SJCRH30 (cell line): ENCODE measurements at regions not wholly inside any gene's neighbourhood (a gene's known extent, or its start where the extent isn't known, plus 50 kb on each side); places are given as distances from the start of the nearest gene placed in this dataset.

Source experiments
- DNase-seq, 2 experiments: peaks; one replicate each; pipeline ENCODE4 v3.0.0-alpha.2; 2015 to 2020
- H3K27ac ChIP-seq: fragments of 250-450 bp; sonication (Bioruptor Pico); 2 replicates; pipeline ENCODE4 v1.5.1; 2020; ENCODE audit warnings: mild to moderate bottlenecking, moderate library complexity
- H3K27me3 ChIP-seq: fragments of 250-450 bp; sonication (Bioruptor Pico); 2 replicates; pipeline ENCODE4 v1.5.1; 2020; ENCODE audit warnings: mild to moderate bottlenecking, moderate library complexity
- H3K36me3 ChIP-seq: fragments of 250-450 bp; sonication (Bioruptor Pico); 2 replicates; pipeline ENCODE4 v1.5.1; 2020; ENCODE audit warnings: mild to moderate bottlenecking, moderate library complexity
- H3K4me1 ChIP-seq: fragments of 250-450 bp; sonication (Bioruptor Pico); 2 replicates; pipeline ENCODE4 v1.5.1; 2020; ENCODE audit warnings: mild to moderate bottlenecking, moderate library complexity
- H3K4me3 ChIP-seq: fragments of 250-450 bp; sonication (Bioruptor Pico); 2 replicates; pipeline ENCODE4 v1.5.1; 2020; ENCODE audit warnings: mild to moderate bottlenecking, moderate library complexity
- H3K9me3 ChIP-seq: fragments of 250-450 bp; sonication (Bioruptor Pico); replicated peaks from 2 replicates; pipeline ENCODE4 v1.5.1; 2020; ENCODE audit warnings: mild to moderate bottlenecking, moderate library complexity

DNA sequence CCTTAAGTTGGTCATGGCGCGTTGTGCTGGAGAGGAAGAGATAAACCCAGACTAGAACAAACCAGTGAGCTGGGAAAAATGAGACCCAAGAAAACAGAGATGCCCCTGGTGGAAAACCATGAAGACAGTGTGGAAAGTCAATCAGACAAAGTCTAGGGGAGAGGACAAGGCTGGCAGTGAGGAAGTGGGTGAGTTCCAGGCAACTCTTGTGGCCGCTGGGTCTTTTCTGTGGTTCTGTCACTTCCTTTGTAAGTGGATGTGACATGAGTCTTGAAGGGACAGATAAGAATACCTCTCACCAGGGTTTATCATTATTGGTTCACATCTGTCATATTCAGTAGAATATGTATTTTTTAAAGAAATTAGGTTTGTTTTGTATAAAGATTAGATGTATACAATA lies 738.4 kb downstream of the DHX35 start:
- H3K36me3 ChIP-seq, result no peaks in the 10 kb centered on the region
- no peaks in the 10 kb centered on the region for H3K9me3 ChIP-seq
- H3K27me3 ChIP-seq, result no peaks in the 10 kb centered on the region; the same call in 1 of the 2 replicates
- no peaks in the 10 kb centered on the region for H3K4me1 ChIP-seq
- no peak overlapping the region for H3K4me3 ChIP-seq
- H3K27ac ChIP-seq, result no peak overlapping the region
- DNase-seq, result no peak

DNA sequence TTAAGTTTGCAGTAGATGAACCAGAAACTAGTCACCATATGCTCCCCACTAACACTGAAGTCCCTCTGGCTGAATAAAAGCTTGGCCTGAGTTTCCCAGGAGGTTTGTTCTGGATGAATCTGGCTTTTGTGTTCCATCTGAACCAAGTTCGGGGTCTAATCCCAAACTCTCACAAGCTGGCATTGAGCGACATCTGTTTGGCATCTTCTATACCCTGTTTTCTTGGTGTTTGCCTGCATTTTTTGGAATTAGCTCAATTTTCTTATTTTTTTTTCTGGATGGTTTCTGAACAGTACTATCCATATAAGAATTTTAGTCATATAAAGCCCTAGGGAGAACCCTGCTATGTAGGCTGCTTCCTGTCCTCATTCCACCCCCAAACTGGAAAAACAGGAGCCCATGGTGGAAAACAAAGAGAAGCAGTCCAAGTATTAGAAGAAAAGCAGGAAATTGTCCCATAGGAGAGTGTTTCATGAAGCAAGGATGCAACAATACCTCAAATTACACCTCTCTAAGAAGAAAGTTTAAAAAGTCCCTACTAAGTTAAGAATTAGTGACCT lies 737.1 kb downstream of the DHX35 start:
- H3K4me1 ChIP-seq, result no peaks in the 10 kb centered on the region

DNA sequence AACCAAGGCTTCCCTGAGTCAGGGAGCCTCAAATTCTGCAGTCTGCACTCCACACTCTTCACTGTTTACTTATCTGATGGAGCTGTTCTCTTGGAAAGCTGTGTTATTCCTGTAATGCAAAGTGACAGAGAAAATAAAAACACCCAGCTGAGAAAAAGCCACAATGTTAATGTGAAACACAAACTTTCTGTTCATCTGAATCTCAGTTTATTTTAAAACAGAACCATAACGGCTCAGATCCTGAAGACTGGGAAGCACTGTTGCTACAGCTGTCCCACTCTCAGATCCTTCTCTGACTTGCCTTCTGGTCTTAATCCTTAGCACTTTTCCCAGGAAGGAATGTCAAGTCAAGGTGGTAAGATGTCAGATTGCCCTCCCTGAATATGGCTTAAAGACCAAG lies 736.6 kb downstream of the DHX35 start:
- H3K4me1 ChIP-seq, result no peaks in the 10 kb centered on the region
- peak; percentile 14 to 43 for DNase-seq
- H3K27me3 ChIP-seq, result no peaks in the 10 kb centered on the region; the same call in 1 of the 2 replicates
- H3K4me3 ChIP-seq, result no peak overlapping the region
- no peak overlapping the region for H3K27ac ChIP-seq
- no peaks in the 10 kb centered on the region for H3K9me3 ChIP-seq
- no peaks in the 10 kb centered on the region for H3K36me3 ChIP-seq

More for the DNA sequence above, 737.1 kb downstream of the DHX35 start:
- H3K9me3 ChIP-seq, result no peaks in the 10 kb centered on the region
- H3K27me3 ChIP-seq, result no peaks in the 10 kb centered on the region; the same call in 1 of the 2 replicates
- no peak overlapping the region for H3K27ac ChIP-seq
- H3K36me3 ChIP-seq, result no peaks in the 10 kb centered on the region
- no peak for DNase-seq
- no peak overlapping the region for H3K4me3 ChIP-seq

DNA sequence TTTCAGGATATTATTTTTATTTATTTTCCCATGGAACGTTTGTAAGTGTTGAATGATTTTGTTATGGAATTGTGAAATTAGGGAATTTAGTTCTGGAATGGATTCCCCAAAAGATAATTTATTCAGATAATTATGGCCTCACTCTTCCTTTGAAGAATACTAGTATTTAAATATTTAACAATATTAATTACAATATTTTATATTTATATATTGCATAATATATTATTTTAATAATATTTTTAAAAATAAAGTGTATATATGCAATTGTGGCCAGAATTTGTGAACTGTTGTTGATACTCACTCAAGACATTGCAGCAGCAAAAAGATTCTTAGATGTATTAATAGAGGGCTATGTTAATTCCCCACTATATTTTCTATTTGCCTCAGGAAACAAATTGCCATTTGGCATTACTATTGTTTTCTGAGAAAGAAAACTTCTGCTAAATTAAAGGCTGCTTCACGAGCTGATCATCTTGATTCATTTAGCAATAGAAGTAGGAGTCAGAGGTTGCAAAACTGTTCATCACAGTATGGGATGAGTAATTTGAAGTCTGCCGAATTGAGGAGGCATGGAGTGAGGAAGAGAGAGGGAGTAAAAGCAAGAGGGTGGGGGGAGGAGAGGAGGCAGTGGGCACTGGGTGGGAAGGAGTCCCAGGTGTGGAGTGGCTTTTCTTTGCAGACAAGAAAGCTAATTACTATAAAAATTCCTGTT lies 729.2 kb downstream of the DHX35 start:
- Histone ChIP-seq H3K36me3 (no peaks in the 10 kb centered on the region), H3K4me3 (no peak overlapping the region), H3K9me3 (no peaks in the 10 kb centered on the region), H3K27ac (no peak overlapping the region), H3K4me1 (no peaks in the 10 kb centered on the region), H3K27me3 (no peaks in the 10 kb centered on the region)
- no peak for DNase-seq

DNA sequence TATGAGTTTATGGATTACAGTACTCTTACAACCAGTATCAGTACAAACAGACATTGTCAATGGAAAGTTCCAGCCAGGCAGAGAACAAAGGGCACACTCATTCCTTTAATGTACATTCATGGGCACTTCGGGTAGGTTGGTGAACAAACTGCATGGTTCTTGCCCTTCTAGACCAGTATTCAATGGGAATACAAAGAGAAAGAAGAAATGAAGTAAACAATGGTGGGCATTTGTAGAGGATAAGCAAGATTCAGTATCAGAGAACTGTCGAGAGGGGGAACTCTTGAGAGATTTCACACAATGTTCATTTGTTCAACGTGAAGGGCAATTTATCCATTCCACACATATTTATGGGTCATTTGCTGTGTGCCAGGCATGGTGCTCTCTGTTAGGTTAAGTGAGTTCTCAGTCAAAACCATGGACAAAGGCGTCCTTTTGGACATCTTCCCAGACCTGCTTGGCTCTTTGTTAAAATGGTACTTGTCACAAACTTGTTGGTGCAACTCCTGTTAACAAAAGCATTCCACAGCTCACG lies 714.8 kb downstream of the DHX35 start:
- Histone ChIP-seq H3K27me3 (peaks cover 3% of the 10 kb centered on the region; the same call in 1 of the 2 replicates), H3K36me3 (no peaks in the 10 kb centered on the region), H3K27ac (no peak overlapping the region), H3K4me3 (no peak overlapping the region), H3K4me1 (no peaks in the 10 kb centered on the region), H3K9me3 (no peaks in the 10 kb centered on the region)
- DNase-seq, result peak in 1 of 2 experiments; percentile 55

DNA sequence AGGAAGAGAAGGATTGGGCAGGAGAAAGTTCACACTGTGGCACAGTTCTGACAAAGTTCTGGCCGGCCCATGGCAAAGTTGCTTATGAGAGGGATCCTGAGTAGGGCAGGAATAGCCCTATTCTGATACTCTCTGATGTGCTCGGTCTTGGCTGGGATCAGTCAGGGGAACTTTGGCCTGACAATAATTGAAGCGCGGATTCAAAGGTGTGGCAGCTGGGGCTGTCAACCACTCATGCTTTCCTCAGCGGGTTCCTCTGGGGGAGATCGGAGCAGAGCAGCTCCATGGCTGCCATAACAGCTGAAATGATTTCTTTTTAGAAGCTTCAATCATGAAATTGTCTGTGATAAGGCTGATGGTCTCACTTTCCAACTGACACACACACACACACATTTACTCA lies 714.1 kb downstream of the DHX35 start:
- H3K27ac ChIP-seq, result no peak overlapping the region
- H3K4me1 ChIP-seq, result no peaks in the 10 kb centered on the region
- peaks cover 3% of the 10 kb centered on the region; the same call in 1 of the 2 replicates for H3K27me3 ChIP-seq
- no peak overlapping the region for H3K4me3 ChIP-seq
- no peak for DNase-seq
- no peaks in the 10 kb centered on the region for H3K36me3 ChIP-seq
- no peaks in the 10 kb centered on the region for H3K9me3 ChIP-seq

DNA sequence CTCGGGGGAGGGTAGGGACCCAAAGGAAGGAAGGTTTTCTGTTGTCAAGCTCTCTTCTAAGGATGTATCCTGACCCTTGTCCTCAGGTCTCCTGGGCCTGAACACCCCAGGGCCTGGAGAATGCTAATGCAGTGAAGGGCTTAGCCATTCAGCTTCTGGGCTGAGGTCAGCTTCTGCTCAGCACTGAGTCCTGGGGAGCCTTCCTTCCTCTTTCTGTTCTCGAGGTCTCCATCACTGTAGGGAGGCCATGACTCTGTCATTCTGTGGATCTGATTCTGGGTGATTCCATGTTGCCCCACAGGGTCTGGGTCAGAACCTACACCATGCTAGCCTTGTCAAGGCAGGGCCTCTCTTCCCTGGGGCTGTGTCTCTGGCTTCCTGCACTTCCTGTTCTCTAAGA lies 712.7 kb downstream of the DHX35 start:
- Histone ChIP-seq H3K27ac (no peak overlapping the region), H3K9me3 (no peaks in the 10 kb centered on the region)
- DNase-seq, result no peak

DNA sequence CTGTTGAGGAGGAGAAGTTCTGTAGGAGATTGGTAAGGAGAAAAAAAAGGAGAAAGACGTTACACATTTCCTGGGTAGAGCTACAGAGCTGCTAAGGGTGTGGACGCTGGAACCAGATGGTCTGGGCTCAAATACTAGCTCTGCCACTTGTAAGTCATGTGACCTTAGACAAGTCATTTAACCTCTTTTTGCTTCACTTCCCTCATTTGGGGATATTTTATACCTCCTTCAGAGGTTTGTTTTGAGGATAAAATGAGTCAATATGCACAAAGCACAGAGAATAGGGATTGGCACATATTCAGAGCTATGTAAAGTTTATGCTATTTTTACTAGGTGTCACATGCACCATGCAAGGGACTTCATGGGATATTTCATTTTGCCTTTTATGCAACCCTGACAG lies 708.8 kb downstream of the DHX35 start:
- no peaks in the 10 kb centered on the region; the same call in 1 of the 2 replicates for H3K9me3 ChIP-seq
- H3K27ac ChIP-seq, result no peak overlapping the region
- H3K4me3 ChIP-seq, result no peak overlapping the region
- peaks cover 5% of the 10 kb centered on the region; the same call in 1 of the 2 replicates for H3K27me3 ChIP-seq
- H3K36me3 ChIP-seq, result no peaks in the 10 kb centered on the region
- no peaks in the 10 kb centered on the region for H3K4me1 ChIP-seq
- DNase-seq, result no peak

More for the DNA sequence above, 712.7 kb downstream of the DHX35 start:
- Histone ChIP-seq H3K4me3 (no peak overlapping the region), H3K4me1 (no peaks in the 10 kb centered on the region), H3K27me3 (peaks cover 3% of the 10 kb centered on the region; the same call in 1 of the 2 replicates), H3K36me3 (no peaks in the 10 kb centered on the region)

DNA sequence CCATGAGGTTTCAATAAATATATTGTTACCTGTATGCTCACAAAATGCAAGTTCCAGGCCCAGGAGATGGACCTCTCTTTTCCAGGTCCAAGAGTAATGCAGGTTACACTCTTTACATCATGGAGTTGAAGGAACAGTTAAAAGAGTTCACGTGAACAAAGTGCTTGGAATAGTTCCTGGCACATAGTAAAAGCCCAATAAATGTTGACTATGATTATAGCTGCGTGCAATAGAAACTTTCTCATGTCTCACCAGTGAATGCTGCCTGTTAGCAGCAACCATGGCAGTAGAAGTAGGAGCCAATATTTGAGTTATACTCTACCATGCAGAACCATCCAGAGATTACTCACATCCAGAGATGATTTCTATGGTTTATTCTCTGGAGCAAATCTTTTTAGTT lies 707.5 kb downstream of the DHX35 start:
- Histone ChIP-seq H3K9me3 (no peaks in the 10 kb centered on the region; the same call in 1 of the 2 replicates), H3K36me3 (no peaks in the 10 kb centered on the region), H3K4me3 (no peak overlapping the region), H3K27me3 (peaks cover 10% of the 10 kb centered on the region; the same call in 1 of the 2 replicates), H3K27ac (no peak overlapping the region), H3K4me1 (no peaks in the 10 kb centered on the region)
- no peak for DNase-seq

DNA sequence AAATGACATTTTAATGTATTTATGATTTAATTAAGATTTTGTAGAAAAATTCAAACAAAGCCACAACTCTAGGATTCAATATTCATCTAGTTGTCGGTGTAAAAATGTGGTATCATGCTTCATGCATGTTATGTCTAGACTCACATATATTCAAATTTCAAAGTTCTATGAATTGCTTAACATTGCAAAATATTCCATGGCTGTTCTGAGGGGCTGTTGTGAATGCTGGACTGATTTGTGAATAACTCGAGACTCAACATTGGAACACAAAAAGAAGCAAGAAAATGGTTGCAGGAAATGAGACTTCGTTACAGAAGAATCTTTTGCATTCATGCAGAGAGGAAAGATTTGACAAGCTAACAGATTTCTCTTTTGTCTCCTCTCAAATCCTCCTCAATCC lies 705.9 kb downstream of the DHX35 start:
- DNase-seq, result no peak
- Histone ChIP-seq H3K9me3 (no peaks in the 10 kb centered on the region; the same call in 1 of the 2 replicates), H3K27me3 (0 out of 2 replicates have a peak, but pooled peaks cover 10% of the 10 kb centered on the region), H3K4me1 (no peaks in the 10 kb centered on the region), H3K27ac (no peak overlapping the region), H3K36me3 (no peaks in the 10 kb centered on the region), H3K4me3 (no peak overlapping the region)

DNA sequence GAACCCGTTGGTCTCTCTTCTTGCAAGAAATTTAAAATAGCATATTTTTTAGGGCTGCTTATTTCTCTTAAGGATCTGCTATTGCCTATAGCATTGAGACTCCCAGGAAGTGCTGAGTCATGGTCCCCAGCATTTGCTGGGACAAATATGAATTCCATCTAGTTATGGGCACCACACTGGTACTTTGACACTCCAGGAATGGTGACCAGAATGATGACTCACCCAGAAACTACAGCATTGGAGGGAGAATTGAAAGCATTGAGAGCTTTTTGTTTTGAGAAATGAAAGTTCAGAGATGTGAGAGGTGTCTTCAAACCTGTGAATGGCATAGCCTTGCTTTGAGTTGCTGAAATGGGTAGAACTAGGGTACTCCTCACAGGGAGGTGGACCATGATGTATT lies 699.7 kb downstream of the DHX35 start:
- Histone ChIP-seq H3K36me3 (no peaks in the 10 kb centered on the region), H3K4me3 (no peak overlapping the region), H3K27me3 (peaks cover 5% of the 10 kb centered on the region; the same call in 1 of the 2 replicates), H3K4me1 (no peaks in the 10 kb centered on the region), H3K27ac (no peak overlapping the region), H3K9me3 (no peaks in the 10 kb centered on the region)
- DNase-seq, result peak in 1 of 2 experiments; percentile 11

DNA sequence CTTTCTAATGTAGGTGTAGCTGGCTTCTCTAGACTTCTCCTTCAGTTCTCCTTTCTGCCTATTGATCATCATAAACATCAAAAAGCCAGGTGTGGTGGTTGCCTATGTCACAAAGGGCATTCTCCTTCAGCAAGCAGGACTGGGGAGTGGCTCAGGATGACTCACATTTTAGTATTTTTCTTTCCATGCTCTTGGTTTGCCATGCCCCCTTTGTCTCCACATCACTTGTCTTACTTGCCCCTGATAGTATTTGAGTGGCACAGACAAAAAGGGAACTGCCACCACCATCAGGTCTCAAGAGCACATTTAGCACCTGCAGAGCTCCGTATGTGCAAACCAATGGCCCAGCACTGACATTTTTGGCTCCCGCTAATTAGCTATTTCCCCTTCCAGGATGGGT lies 698.8 kb downstream of the DHX35 start:
- H3K27me3 ChIP-seq, result peaks cover 5% of the 10 kb centered on the region
- no peak overlapping the region for H3K27ac ChIP-seq
- no peaks in the 10 kb centered on the region for H3K4me1 ChIP-seq
- no peaks in the 10 kb centered on the region for H3K36me3 ChIP-seq
- H3K9me3 ChIP-seq, result no peaks in the 10 kb centered on the region
- H3K4me3 ChIP-seq, result no peak overlapping the region
- no peak for DNase-seq

DNA sequence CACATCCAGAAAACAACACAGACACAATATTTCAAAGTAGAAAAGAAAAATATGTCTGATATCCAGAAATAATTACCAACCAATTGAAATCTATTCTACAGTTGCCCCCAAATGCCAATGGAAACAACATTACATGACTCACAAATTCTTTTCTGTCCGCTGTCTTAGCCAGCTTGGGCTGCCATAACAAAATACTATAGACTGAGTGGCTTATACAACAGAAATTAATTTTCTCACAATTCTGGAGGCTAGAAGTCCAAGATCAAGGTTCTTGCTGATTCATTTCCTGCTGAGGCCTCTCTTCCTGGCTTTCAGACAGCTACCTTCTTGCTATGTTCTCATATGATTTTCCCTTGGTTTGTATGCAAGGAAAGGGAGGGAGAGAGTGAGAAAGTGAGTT lies 698.1 kb downstream of the DHX35 start:
- Histone ChIP-seq H3K27ac (no peak overlapping the region), H3K36me3 (no peaks in the 10 kb centered on the region), H3K4me1 (no peaks in the 10 kb centered on the region), H3K4me3 (no peak overlapping the region), H3K27me3 (peaks cover 1% of the 10 kb centered on the region), H3K9me3 (no peaks in the 10 kb centered on the region)
- no peak for DNase-seq

DNA sequence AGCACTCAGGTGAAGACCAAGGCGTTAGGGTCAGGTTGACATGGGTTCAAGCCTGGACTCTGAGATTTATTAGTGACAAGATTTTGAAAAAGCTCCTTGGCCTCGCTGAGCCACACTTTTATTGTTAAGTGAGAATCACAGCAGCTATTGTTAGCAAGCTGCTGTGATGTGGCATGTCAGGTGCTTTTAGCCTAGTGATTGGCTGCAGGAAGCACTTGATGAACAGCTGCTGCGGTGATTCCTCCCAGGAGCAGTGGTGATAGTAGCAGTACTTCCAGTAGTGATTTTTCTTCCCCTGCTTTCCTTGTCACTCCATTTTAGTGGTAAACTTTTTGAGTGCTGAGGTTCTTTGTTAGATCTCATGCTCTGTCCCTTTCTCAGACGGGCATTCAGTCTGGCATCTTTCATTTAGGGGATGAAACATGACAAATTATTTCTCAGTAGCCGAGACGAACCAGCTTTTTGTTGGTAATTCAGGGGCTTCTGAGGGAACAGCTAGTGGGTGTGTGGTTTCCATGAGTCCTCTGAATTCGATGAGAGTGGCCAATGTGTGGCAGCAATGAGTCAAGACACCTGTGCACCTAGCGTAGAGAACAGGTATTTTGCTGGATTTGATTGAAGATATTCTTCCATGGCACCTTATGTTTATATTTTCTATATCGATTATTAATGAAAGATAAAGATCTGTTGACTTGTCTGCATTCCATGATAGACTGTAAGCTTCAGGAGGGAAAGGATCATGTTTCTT lies 696.7 kb downstream of the DHX35 start:
- H3K36me3 ChIP-seq, result no peaks in the 10 kb centered on the region
- H3K27me3 ChIP-seq, result peaks cover 6% of the 10 kb centered on the region
- no peak overlapping the region for H3K4me3 ChIP-seq
- no peak overlapping the region for H3K27ac ChIP-seq
- H3K4me1 ChIP-seq, result no peaks in the 10 kb centered on the region
- no peaks in the 10 kb centered on the region for H3K9me3 ChIP-seq
- peak in 1 of 2 experiments; percentile 26 for DNase-seq

DNA sequence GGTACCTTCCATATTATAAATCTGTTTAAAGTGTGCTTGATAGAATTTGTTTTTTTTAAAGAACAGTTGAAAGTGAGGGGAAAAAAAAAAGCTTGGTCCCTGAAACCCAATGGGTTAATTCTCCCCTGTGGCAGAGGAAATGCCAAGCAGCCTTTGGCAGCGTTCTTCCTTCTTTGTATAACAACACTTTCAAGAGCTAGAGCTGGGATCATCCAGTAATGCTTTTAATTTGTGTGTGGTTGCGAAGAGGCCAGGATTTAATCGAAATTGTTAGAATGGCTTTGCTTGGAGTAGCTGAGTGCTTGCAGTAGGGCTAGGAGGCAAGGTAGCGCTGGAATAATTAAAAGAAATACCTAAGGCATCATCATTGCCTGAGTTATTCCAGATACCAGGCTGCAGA lies 692.0 kb downstream of the DHX35 start:
- H3K4me1 ChIP-seq, result no peaks in the 10 kb centered on the region
- no peaks in the 10 kb centered on the region for H3K9me3 ChIP-seq
- no peak overlapping the region for H3K27ac ChIP-seq
- H3K36me3 ChIP-seq, result no peaks in the 10 kb centered on the region
- no peak overlapping the region for H3K4me3 ChIP-seq
- DNase-seq, result no peak
- H3K27me3 ChIP-seq, result peaks cover 24% of the 10 kb centered on the region
